Astrocyte (in vitro differentiated cells and primary cell): ENCODE measurements at regions not wholly inside any gene's neighbourhood (a gene's known extent, or its start where the extent isn't known, plus 50 kb on each side); places are given as distances from the start of the nearest gene placed in this dataset.

Experiments
- DNase-seq: peaks from one replicate; pipeline ENCODE4 v3.0.0-alpha.2; 2010; ENCODE audit warnings: low read depth
- FAIRE-seq: peaks from 2 replicates; lab custom pipeline; 2011; peaks lifted over from hg19 to GRCh38; lab: Jason Lieb, UNC
- H2AFZ ChIP-seq: 2 replicates; pipeline ENCODE4 v1.6.0; 2012; ENCODE audit warnings: low read depth, low read length, inconsistent platforms
- H3K27ac ChIP-seq: 2 replicates; pipeline ENCODE4 v1.5.1; 2011; ENCODE audit warnings: low read depth, low read length, inconsistent platforms
- H3K27me3 ChIP-seq: 2 replicates; pipeline ENCODE4 v1.6.0; 2011; ENCODE audit warnings: low read length, inconsistent platforms; ENCODE audit not compliant: insufficient read depth
- H3K36me3 ChIP-seq: 2 replicates; pipeline ENCODE4 v1.5.1; 2011; ENCODE audit warnings: low read length, inconsistent platforms; ENCODE audit not compliant: insufficient read depth
- H3K4me1 ChIP-seq: 2 replicates; pipeline ENCODE4 v1.5.1; 2011; ENCODE audit warnings: low read length, inconsistent platforms; ENCODE audit not compliant: insufficient read depth
- H3K4me2 ChIP-seq: 2 replicates; pipeline ENCODE4 v1.6.0; 2012; ENCODE audit warnings: low read length, inconsistent platforms
- H3K4me3 ChIP-seq: 2 replicates; pipeline ENCODE4 v1.5.1; 2011; ENCODE audit warnings: low read depth, mild to moderate bottlenecking, low read length, inconsistent platforms; ENCODE audit not compliant: insufficient read depth
- H3K79me2 ChIP-seq: 2 replicates; pipeline ENCODE4 v1.6.0; 2012; ENCODE audit warnings: mild to moderate bottlenecking, low read length, inconsistent platforms; ENCODE audit not compliant: insufficient read depth
- H3K9ac ChIP-seq: 2 replicates; pipeline ENCODE4 v1.6.0; 2012; ENCODE audit warnings: mild to moderate bottlenecking, low read length, inconsistent platforms
- H3K9me3 ChIP-seq: 2 replicates; pipeline ENCODE4 v1.5.1; 2012; ENCODE audit warnings: low read depth, mild to moderate bottlenecking, low read length, inconsistent platforms; ENCODE audit not compliant: insufficient read depth
- H4K20me1 ChIP-seq: 2 replicates; pipeline ENCODE4 v1.6.0; 2012; ENCODE audit warnings: low read length, inconsistent platforms; ENCODE audit not compliant: insufficient read depth
- H3K27ac Mint-ChIP-seq: one replicate; pipeline ENCODE4 v1.8.0; 2021; ENCODE audit warnings: mild to moderate bottlenecking, mixed read lengths; ENCODE audit not compliant: unreplicated experiment
- H3K27me3 Mint-ChIP-seq: one replicate; pipeline ENCODE4 v1.8.0; 2021; ENCODE audit warnings: low read depth, mixed read lengths; ENCODE audit not compliant: unreplicated experiment
- H3K36me3 Mint-ChIP-seq: one replicate; pipeline ENCODE4 v1.8.0; 2021; ENCODE audit warnings: low read depth, mixed read lengths; ENCODE audit not compliant: unreplicated experiment
- H3K4me1 Mint-ChIP-seq: one replicate; pipeline ENCODE4 v1.8.0; 2021; ENCODE audit warnings: low read depth, mixed read lengths; ENCODE audit not compliant: unreplicated experiment
- H3K4me3 Mint-ChIP-seq: one replicate; pipeline ENCODE4 v1.8.0; 2021; ENCODE audit warnings: mild to moderate bottlenecking, moderate library complexity, mixed read lengths; ENCODE audit not compliant: unreplicated experiment
- H3K9me3 Mint-ChIP-seq: one replicate; pipeline ENCODE4 v1.8.0; 2021; ENCODE audit warnings: mild to moderate bottlenecking, mixed read lengths; ENCODE audit not compliant: unreplicated experiment
- CTCF ChIP-seq: IDR thresholded peaks from 2 replicates; pipeline ENCODE4 v1.5.1; 2011; ENCODE audit warnings: low read depth, mild to moderate bottlenecking, inconsistent platforms, low read length, moderate library complexity; ENCODE audit not compliant: insufficient read depth
- EZH2 ChIP-seq: IDR thresholded peaks from 2 replicates; pipeline ENCODE4 v1.6.1; 2012; ENCODE audit warnings: mild to moderate bottlenecking, low read length, inconsistent platforms; ENCODE audit not compliant: insufficient read depth

DNA sequence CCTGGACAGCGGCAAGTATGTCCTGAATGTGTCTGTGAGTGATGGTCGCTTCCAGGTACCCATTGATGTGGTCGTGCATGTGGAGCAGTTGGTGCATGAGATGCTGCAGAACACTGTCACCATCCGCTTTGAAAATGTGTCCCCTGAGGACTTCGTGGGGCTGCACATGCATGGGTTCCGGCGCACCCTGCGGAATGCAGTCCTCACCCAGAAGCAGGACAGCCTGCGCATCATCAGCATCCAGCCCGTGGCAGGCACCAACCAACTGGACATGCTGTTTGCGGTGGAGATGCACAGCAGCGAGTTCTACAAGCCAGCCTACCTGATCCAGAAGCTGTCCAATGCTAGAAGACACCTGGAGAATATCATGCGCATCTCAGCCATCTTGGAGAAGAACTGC is 125.3 kb upstream of the MTNR1B start:
- no peak overlapping the region for H3K27ac ChIP-seq
- no peaks in the 10 kb centered on the region for H3K27me3 ChIP-seq
- no peaks in the 10 kb centered on the region for H3K36me3 ChIP-seq
- H3K36me3 Mint-ChIP-seq, result peaks cover 27% of the 10 kb centered on the region
- H3K4me1 Mint-ChIP-seq, result peaks cover 46% of the 10 kb centered on the region
- no peaks in the 10 kb centered on the region for H3K27me3 Mint-ChIP-seq
- FAIRE-seq (no peak), DNase-seq (no peak)
- no peak overlapping the region for H3K4me2 ChIP-seq
- H3K9me3 Mint-ChIP-seq, result peaks cover 2% of the 10 kb centered on the region
- peaks cover 9% of the 10 kb centered on the region for H3K4me1 ChIP-seq
- TF ChIP-seq CTCF (no peak), EZH2 (no peak)
- no peaks in the 10 kb centered on the region for H3K9me3 ChIP-seq
- H3K27ac Mint-ChIP-seq, result peak overlapping the region; percentile 0
- no peaks in the 10 kb centered on the region for H4K20me1 ChIP-seq
- no peak overlapping the region for H3K9ac ChIP-seq
- no peaks in the 10 kb centered on the region for H3K79me2 ChIP-seq
- no peak overlapping the region for H3K4me3 Mint-ChIP-seq
- H2AFZ ChIP-seq, result no peak overlapping the region
- no peak overlapping the region for H3K4me3 ChIP-seq

DNA sequence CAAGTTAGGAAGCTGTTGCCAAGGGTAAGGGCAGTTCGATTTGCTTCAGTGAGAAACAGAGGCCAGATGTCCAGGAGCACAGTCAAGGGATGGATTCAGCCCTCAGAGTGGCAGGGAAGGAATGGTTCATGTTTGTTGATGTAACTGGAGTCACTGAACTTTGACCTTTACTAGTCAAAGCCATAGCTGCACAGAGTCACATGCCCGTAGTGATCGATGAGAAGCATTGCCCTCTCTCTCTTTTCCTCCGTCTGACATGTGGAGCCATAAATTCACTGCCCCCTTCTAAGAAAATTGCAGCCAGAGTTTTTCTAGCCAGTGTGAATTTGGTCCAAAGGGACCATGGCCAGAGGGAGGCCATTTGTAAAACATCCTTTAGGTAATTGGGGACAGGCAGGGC is 124.1 kb upstream of the MTNR1B start:
- no peak overlapping the region for H3K9ac ChIP-seq
- H3K79me2 ChIP-seq, result no peaks in the 10 kb centered on the region
- FAIRE-seq, result no peak
- Mint-ChIP-seq H3K4me3 (no peak overlapping the region), H3K9me3 (peaks cover 2% of the 10 kb centered on the region), H3K36me3 (peaks cover 22% of the 10 kb centered on the region), H3K4me1 (peaks cover 48% of the 10 kb centered on the region), H3K27me3 (no peaks in the 10 kb centered on the region), H3K27ac (no peak overlapping the region)
- no peak overlapping the region for H2AFZ ChIP-seq
- H3K36me3 ChIP-seq, result no peaks in the 10 kb centered on the region
- H3K4me3 ChIP-seq, result no peak overlapping the region
- no peak for TF ChIP-seq EZH2
- no peak for TF ChIP-seq CTCF
- H3K27ac ChIP-seq, result no peak overlapping the region
- DNase-seq, result no peak
- H3K4me1 ChIP-seq, result peaks cover 9% of the 10 kb centered on the region
- no peaks in the 10 kb centered on the region for H4K20me1 ChIP-seq
- no peaks in the 10 kb centered on the region for H3K9me3 ChIP-seq
- no peak overlapping the region for H3K4me2 ChIP-seq
- no peaks in the 10 kb centered on the region for H3K27me3 ChIP-seq

- Mint-ChIP-seq H3K4me1 (peaks cover 48% of the 10 kb centered on the region), H3K36me3 (peaks cover 20% of the 10 kb centered on the region), H3K27ac (no peak overlapping the region), H3K27me3 (no peaks in the 10 kb centered on the region), H3K4me3 (no peak overlapping the region), H3K9me3 (peaks cover 2% of the 10 kb centered on the region)
- Histone ChIP-seq H3K4me1 (peaks cover 9% of the 10 kb centered on the region), H3K27me3 (no peaks in the 10 kb centered on the region), H4K20me1 (no peaks in the 10 kb centered on the region), H3K27ac (no peak overlapping the region), H3K4me2 (no peak overlapping the region), H3K4me3 (no peak overlapping the region), H3K9me3 (no peaks in the 10 kb centered on the region), H2AFZ (no peak overlapping the region), H3K79me2 (no peaks in the 10 kb centered on the region), H3K36me3 (no peaks in the 10 kb centered on the region), H3K9ac (no peak overlapping the region)
- DNase-seq (no peak), FAIRE-seq (no peak)
- no peak for TF ChIP-seq CTCF
- no peak for TF ChIP-seq EZH2
Observed at GRCh38 chr11:92845805-92846204, 123.6 kb upstream of the MTNR1B start.
